ENCODE measurements at regions not wholly inside any gene's neighbourhood (a gene's known extent, or its start where the extent isn't known, plus 50 kb on each side); places are given as distances from the start of the nearest gene placed in this dataset.

GRCh38 chr4:166658585-166658984, 575.7 kb downstream of the SPOCK3 start:
- WGBS (ENCODE audit: missing lambda C conversion rate): 6% methylated on average over 1 of the region's 1 CpG
- no peak for ATAC-seq
- ChIA-PET CTCF (no interaction called here), POLR2A (no interaction called here)
- DNase-seq (ENCODE audit: low read depth in 1 of 2, low spot score in 1 of 2): no peak
- H3K4me1 ChIP-seq: no peaks in the 10 kb centered on the region
- no peak overlapping the region for H3K27ac ChIP-seq
- H3K9me3 ChIP-seq: no peaks in the 10 kb centered on the region
- no peak overlapping the region for H3K4me3 ChIP-seq
- TF ChIP-seq FOXS1 (CRISPR knock-in tag; IDR thresholded peaks at IDR 0.05) (no peak), NR3C1 (IDR thresholded peaks at IDR 0.05) (no peak), CBX8 (IDR thresholded peaks at IDR 0.05) (no peak), KDM5A (IDR thresholded peaks at IDR 0.05) (no peak), TFCP2L1 (CRISPR knock-in tag; IDR thresholded peaks at IDR 0.05) (no peak), CBX2 (IDR thresholded peaks at IDR 0.05; ENCODE audit: borderline replicate concordance, low read depth) (no peak), RAD21 (conservative IDR thresholded peaks at IDR 0.05 in 1 of 2, IDR thresholded peaks at IDR 0.05 in 1 of 2) (no peak), HOXB13 (CRISPR knock-in tag; IDR thresholded peaks at IDR 0.05; ENCODE audit: low read depth) (no peak), RFX5 (IDR thresholded peaks at IDR 0.05) (no peak), EHF (CRISPR knock-in tag; IDR thresholded peaks at IDR 0.05) (no peak)
- no peak for FAIRE-seq
- H3K4me2 ChIP-seq: no peak overlapping the region

- Histone ChIP-seq H3K4me1 (no peaks in the 10 kb centered on the region), H3K4me2 (no peak overlapping the region), H3K9me3 (no peaks in the 10 kb centered on the region), H3K4me3 (no peak overlapping the region), H3K27ac (no peak overlapping the region)
- FAIRE-seq (no peak), ATAC-seq (no peak), DNase-seq (ENCODE audit: low read depth in 1 of 2, low spot score in 1 of 2) (no peak)
- 22% methylated on average over 3 of the region's 3 CpGs for WGBS (ENCODE audit: missing lambda C conversion rate)
- POLR2A ChIA-PET: no interaction called here
- CTCF ChIA-PET: no interaction called here
- TF ChIP-seq KDM5A (IDR thresholded peaks at IDR 0.05) (no peak), SMC3 (IDR thresholded peaks at IDR 0.05) (no peak), ESRRA (IDR thresholded peaks at IDR 0.05; ENCODE audit: borderline replicate concordance, low read length) (no peak), USF2 (IDR thresholded peaks at IDR 0.05) (no peak), EHF (CRISPR knock-in tag; IDR thresholded peaks at IDR 0.05) (no peak), HES2 (IDR thresholded peaks at IDR 0.05) (no peak), CEBPB (IDR thresholded peaks at IDR 0.05) (no peak), EP300 (IDR thresholded peaks at IDR 0.05) (no peak), CHD2 (IDR thresholded peaks at IDR 0.05; ENCODE audit: low read length, partially characterized antibody) (no peak), POLR2AphosphoS2 (conservative IDR thresholded peaks at IDR 0.05; ENCODE audit: low read length) (no peak), CHD4 (IDR thresholded peaks at IDR 0.05; ENCODE audit: borderline replicate concordance) (no peak), PHF8 (IDR thresholded peaks at IDR 0.05; ENCODE audit: borderline replicate concordance, low read depth) (no peak), MAZ (IDR thresholded peaks at IDR 0.05; ENCODE audit: borderline replicate concordance, low read depth, low read length) (no peak), HDAC2 (IDR thresholded peaks at IDR 0.05) (no peak), FOSB (CRISPR knock-in tag; IDR thresholded peaks at IDR 0.05) (no peak), HEYL (CRISPR knock-in tag; IDR thresholded peaks at IDR 0.05) (no peak), TP53 (CRISPR knock-in tag; IDR thresholded peaks at IDR 0.05) (no peak), EHMT2 (IDR thresholded peaks at IDR 0.05; ENCODE audit: low read depth) (no peak), ZSCAN20 (CRISPR knock-in tag; IDR thresholded peaks at IDR 0.05) (no peak)
Measured at GRCh38 chr4:166662266-166662843, 571.9 kb downstream of the SPOCK3 start.

GRCh38 chr4:166670341-166670740, 564.0 kb downstream of the SPOCK3 start:
- Histone ChIP-seq H3K4me2 (no peak overlapping the region), H3K4me1 (no peaks in the 10 kb centered on the region), H3K4me3 (no peak overlapping the region), H3K27ac (no peak overlapping the region), H3K9me3 (no peaks in the 10 kb centered on the region)
- 0% methylated on average over 1 of the region's 1 CpG for WGBS (ENCODE audit: missing lambda C conversion rate)
- ChIA-PET POLR2A (no interaction called here), CTCF (no interaction called here)
- DNase-seq (ENCODE audit: low read depth in 1 of 2, low spot score in 1 of 2): no peak
- FAIRE-seq: no peak
- no peak for ATAC-seq
- TF ChIP-seq HMGXB4 (CRISPR knock-in tag; IDR thresholded peaks at IDR 0.05; ENCODE audit: borderline replicate concordance) (no peak), BHLHE40 (IDR thresholded peaks at IDR 0.05; ENCODE audit: low read depth, low read length) (no peak), E2F6 (IDR thresholded peaks at IDR 0.05; ENCODE audit: borderline replicate concordance, low read depth) (no peak), MAX (IDR thresholded peaks at IDR 0.05) (no peak), RARB (CRISPR knock-in tag; IDR thresholded peaks at IDR 0.05) (no peak), CHD4 (IDR thresholded peaks at IDR 0.05; ENCODE audit: borderline replicate concordance) (no peak), FOXS1 (CRISPR knock-in tag; IDR thresholded peaks at IDR 0.05) (no peak), ATOH8 (CRISPR knock-in tag; IDR thresholded peaks at IDR 0.05; ENCODE audit: low read depth) (no peak), MYC (IDR thresholded peaks at IDR 0.05; ENCODE audit: borderline replicate concordance, low read length) (no peak)
